Neural crest cell (in vitro differentiated cells): ENCODE measurements at regions not wholly inside any gene's neighbourhood (a gene's known extent, or its start where the extent isn't known, plus 50 kb on each side); places are given as distances from the start of the nearest gene placed in this dataset.

Experiments
- DNase-seq: peaks from one replicate; pipeline ENCODE4 v3.0.0; 2021; ENCODE audit warnings: low read depth, mixed read lengths, low spot score
- H3K27ac Mint-ChIP-seq: one replicate; pipeline ENCODE4 v1.8.0; 2021; ENCODE audit warnings: mild to moderate bottlenecking, mixed read lengths; ENCODE audit not compliant: unreplicated experiment
- H3K27me3 Mint-ChIP-seq: 2 replicates; pipeline ENCODE4 v1.8.0; 2021; ENCODE audit warnings: low read depth, mild to moderate bottlenecking, mixed read lengths
- H3K36me3 Mint-ChIP-seq: 2 replicates; pipeline ENCODE4 v1.8.0; 2021; ENCODE audit warnings: low read depth, mild to moderate bottlenecking, mixed read lengths
- H3K4me1 Mint-ChIP-seq: 2 replicates; pipeline ENCODE4 v1.8.0; 2021; ENCODE audit warnings: mixed read lengths
- H3K4me3 Mint-ChIP-seq: one replicate; pipeline ENCODE4 v1.8.0; 2021; ENCODE audit warnings: mild to moderate bottlenecking, mixed read lengths
- H3K9me3 Mint-ChIP-seq: 2 replicates; pipeline ENCODE4 v1.8.0; 2021; ENCODE audit warnings: mixed read lengths
- TF ChIP-seq, protein P1 (sequence below): fragments of 200-600 bp; sonication (generic); conservative IDR thresholded peaks from 2 replicates; pipeline ENCODE4 v1.5.0; 2021; ENCODE audit warnings: antibody characterized with exemption, mild to moderate bottlenecking

DNA sequence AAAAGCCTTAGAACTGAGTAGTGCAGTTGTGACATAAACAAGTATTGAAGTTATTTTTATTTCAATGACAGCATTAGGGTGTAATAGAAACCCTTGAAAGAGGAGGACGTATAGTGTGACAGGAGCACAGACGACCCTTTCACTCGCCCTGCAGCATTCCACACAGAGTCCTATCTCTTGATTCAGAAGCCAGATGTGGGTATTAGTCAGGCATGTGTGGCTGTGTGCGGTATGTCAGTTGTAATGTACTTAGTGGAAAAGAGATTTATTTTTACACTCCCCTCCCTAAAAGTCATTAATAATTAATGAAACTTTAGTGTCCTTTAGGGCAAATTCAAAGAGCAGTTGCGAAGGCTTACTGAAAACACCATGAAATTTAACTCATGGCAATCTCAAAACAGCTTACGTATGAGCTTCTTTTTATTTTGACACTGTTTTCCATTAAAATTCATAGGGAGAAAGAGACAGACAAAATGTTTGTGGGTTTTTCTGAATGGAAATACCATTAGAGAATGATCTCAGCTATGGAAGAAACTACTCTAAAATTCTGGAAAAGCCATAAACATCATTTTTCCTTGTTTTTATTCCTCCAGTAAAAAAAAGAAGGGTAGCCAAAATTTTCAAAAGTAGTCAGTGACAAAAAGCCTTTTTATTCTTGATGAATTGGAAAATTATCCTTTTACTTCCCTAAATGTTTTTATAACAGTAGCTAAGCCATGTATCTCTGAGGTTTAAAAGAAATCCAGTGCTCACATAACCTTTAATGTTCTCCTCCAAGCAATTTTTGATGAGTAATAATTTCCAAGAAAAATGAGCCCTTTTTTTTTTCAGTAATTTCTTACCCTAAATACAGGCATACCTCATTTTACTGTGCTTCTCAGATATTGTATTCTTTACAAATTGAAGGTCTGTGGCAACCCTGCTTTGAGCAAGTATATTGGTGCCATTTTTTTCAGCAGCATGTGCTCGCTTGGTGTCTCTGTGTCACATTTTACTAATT, 84.0 kb upstream of the DSEL start:
- DNase-seq = no peak
- TF ChIP-seq, protein P1, sequence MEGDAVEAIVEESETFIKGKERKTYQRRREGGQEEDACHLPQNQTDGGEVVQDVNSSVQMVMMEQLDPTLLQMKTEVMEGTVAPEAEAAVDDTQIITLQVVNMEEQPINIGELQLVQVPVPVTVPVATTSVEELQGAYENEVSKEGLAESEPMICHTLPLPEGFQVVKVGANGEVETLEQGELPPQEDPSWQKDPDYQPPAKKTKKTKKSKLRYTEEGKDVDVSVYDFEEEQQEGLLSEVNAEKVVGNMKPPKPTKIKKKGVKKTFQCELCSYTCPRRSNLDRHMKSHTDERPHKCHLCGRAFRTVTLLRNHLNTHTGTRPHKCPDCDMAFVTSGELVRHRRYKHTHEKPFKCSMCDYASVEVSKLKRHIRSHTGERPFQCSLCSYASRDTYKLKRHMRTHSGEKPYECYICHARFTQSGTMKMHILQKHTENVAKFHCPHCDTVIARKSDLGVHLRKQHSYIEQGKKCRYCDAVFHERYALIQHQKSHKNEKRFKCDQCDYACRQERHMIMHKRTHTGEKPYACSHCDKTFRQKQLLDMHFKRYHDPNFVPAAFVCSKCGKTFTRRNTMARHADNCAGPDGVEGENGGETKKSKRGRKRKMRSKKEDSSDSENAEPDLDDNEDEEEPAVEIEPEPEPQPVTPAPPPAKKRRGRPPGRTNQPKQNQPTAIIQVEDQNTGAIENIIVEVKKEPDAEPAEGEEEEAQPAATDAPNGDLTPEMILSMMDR = no peak
- H3K36me3 Mint-ChIP-seq = peaks cover 5% of the 10 kb centered on the region
- H3K27ac Mint-ChIP-seq = no peak overlapping the region
- H3K4me1 Mint-ChIP-seq = peaks cover 9% of the 10 kb centered on the region
- no peak overlapping the region for H3K4me3 Mint-ChIP-seq
- H3K27me3 Mint-ChIP-seq = no peaks in the 10 kb centered on the region
- peaks cover 5% of the 10 kb centered on the region for H3K9me3 Mint-ChIP-seq

DNA sequence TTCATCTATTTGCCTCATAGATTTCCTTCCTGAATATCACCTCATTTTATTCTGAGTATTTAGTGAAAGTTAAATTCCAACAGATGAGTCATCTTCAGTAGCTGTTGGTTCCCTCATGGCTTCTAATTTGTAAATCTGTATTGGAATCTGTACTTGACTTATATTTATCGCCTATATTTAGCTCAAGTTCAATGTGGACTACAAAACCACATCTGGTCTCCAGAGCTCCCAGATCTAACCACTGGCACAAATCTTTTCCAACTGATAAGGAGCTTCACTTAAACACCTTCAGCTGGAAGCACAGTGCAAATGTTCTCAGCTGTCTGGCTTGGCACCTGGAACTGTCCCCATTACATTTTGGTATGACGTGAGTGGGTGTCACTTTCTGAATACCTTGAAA, 82.8 kb upstream of the DSEL start:
- Mint-ChIP-seq H3K4me3 (no peak overlapping the region), H3K27me3 (no peaks in the 10 kb centered on the region), H3K36me3 (peaks cover 7% of the 10 kb centered on the region), H3K27ac (no peak overlapping the region), H3K9me3 (peaks cover 11% of the 10 kb centered on the region), H3K4me1 (peaks cover 9% of the 10 kb centered on the region)
- DNase-seq = no peak
- TF ChIP-seq, protein P1 = no peak

DNA sequence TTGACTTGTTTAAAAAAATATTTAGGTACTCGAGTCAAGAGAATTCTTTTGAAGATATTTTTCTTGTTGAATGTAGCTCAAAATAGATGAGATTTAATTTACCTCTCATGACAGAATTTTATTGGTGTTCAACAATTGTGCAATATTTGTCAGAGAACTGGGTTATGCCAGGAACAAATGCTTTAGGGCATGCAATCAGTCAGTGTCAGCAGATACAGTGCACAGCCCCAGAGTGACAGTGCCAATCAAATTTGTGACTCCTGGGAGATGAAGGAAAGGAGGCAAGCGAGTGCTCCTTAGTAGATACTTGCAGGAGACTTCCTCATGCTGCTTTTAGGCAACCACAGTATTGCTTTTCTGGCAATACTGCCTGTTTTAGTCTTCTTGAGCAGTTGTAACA, 81.2 kb upstream of the DSEL start:
- TF ChIP-seq, protein P1 = no peak
- Mint-ChIP-seq H3K27me3 (no peaks in the 10 kb centered on the region), H3K36me3 (peaks cover 5% of the 10 kb centered on the region), H3K27ac (no peak overlapping the region), H3K4me1 (peaks cover 9% of the 10 kb centered on the region), H3K9me3 (peaks cover 8% of the 10 kb centered on the region), H3K4me3 (no peak overlapping the region)
- DNase-seq = no peak

DNA sequence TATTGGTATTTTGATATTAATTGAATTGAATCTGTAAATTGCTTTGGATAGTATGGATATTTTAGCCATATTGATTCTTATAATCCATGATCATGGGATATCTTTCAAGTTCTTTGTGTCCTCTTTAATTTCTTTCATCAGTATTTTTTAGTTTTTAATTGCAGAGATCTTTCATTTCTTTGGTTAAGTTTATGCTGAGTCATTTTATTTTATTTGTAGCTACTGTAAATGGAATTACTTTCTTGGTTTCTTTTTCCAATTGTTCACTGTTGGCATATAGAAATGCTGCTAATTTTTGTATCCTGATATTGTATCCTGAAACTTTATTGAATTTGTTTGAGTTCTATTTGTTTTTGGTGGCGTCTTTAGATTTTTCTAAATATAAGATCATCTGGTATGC, 79.5 kb upstream of the DSEL start:
- Mint-ChIP-seq H3K4me3 (no peak overlapping the region), H3K27ac (no peak overlapping the region), H3K4me1 (peaks cover 9% of the 10 kb centered on the region), H3K27me3 (no peaks in the 10 kb centered on the region), H3K9me3 (peaks cover 8% of the 10 kb centered on the region), H3K36me3 (peaks cover 2% of the 10 kb centered on the region)
- DNase-seq = no peak
- TF ChIP-seq, protein P1 = no peak

DNA sequence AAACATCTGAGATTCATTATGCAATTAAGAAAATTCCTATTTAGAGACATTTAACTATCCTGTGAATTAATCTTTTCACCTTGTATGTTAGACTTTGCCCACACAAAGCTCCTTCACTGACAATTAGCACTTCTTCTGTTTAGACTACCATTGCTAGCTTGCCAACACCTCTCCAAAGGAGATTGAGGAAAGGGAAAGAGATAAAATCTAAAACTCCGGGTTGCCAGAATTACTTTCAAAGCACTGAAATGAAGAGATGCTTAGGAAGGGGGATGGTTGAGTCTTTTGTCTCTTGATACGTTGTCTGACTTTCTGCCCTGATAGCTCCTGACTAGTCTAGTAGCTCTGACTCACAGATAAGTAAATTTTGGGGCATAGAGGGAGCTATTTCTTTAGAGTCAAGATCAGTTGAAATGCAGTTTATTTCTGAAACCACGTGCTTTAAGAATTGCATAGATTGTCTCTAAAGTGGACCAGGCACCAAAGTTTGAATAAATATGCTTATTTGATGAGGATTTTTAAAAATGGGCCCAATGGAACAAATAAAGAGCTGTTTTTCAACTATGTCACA, 74.1 kb upstream of the DSEL start:
- H3K4me1 Mint-ChIP-seq = no peaks in the 10 kb centered on the region
- H3K4me3 Mint-ChIP-seq = no peak overlapping the region
- TF ChIP-seq, protein P1 = no peak
- DNase-seq = no peak
- H3K27me3 Mint-ChIP-seq = no peaks in the 10 kb centered on the region
- peaks cover 2% of the 10 kb centered on the region for H3K36me3 Mint-ChIP-seq
- no peak overlapping the region for H3K27ac Mint-ChIP-seq
- peaks cover 10% of the 10 kb centered on the region for H3K9me3 Mint-ChIP-seq
